ENCODE measurements at regions not wholly inside any gene's neighbourhood (a gene's known extent, or its start where the extent isn't known, plus 50 kb on each side); places are given as distances from the start of the nearest gene placed in this dataset.

GRCh38 chr12:61542551-61542950, 717.7 kb upstream of the USP15 start (continued):
- TF ChIP-seq ZNF592 (IDR thresholded peaks at IDR 0.05) (no peak), HDAC8 (tag; IDR thresholded peaks at IDR 0.05) (no peak), ZNF586 (CRISPR knock-in tag; conservative IDR thresholded peaks at IDR 0.05) (no peak), SPI1 (IDR thresholded peaks at IDR 0.05; ENCODE audit: borderline replicate concordance, low read depth, low read length) (no peak)

- no peak for ATAC-seq
- WGBS (ENCODE audit: insufficient coverage, low coverage, missing lambda C conversion rate): 2% methylated on average over 6 of the region's 6 CpGs
- no peaks in the 10 kb centered on the region for H3K4me1 ChIP-seq (replicated peaks in 1 of 2; ENCODE audit: control insufficient read depth in 2 of 2, insufficient read depth in 2 of 2, low read length in 2 of 2)
- H2AFZ ChIP-seq (ENCODE audit: low read depth, low read length): no peak overlapping the region
- no peaks in the 10 kb centered on the region for H3K36me3 ChIP-seq (ENCODE audit: control insufficient read depth, insufficient read depth, low read length)
- no peak overlapping the region for H3K4me3 ChIP-seq
- no peaks in the 10 kb centered on the region for H3K9me1 ChIP-seq (ENCODE audit: control insufficient read depth, insufficient read depth, low read length)
- no TSS peak for BruUV-seq (replicated peaks)
- H3K4me2 ChIP-seq (ENCODE audit: insufficient read depth, low read length): no peak overlapping the region
- H3K79me2 ChIP-seq (ENCODE audit: control insufficient read depth, insufficient read depth, low read length): no peaks in the 10 kb centered on the region
- in situ Hi-C loops (cut with MboI) (no loop called here), intact Hi-C loops (cut with micrococcal nuclease) (no loop called here)
- POLR2A ChIA-PET: no interaction called here
- H3K27me3 ChIP-seq (ENCODE audit: control insufficient read depth in 2 of 2, insufficient read depth in 2 of 2, low read length in 2 of 2): no peaks in the 10 kb centered on the region
- no peak overlapping the region for H3K9ac ChIP-seq (ENCODE audit: insufficient read depth in 1 of 2, low read depth in 2 of 2, low read length in 2 of 2)
- no peak for FAIRE-seq
- H3K27ac ChIP-seq (ENCODE audit: extremely low read depth, low read depth, low read length): no peak overlapping the region
- CTCF ChIA-PET (ENCODE audit: low intra/inter-chr PET ratio): no interaction called here
- H3K9me3 ChIP-seq (replicated peaks; ENCODE audit: control insufficient read depth, insufficient read depth, low read depth, low read length): no peaks in the 10 kb centered on the region; the same call in 1 of the 2 replicates
- DNase-seq (ENCODE audit: extremely low read depth in 1 of 4, low spot score in 3 of 4): no peak
- no peaks in the 10 kb centered on the region for H4K20me1 ChIP-seq (replicated peaks; ENCODE audit: control insufficient read depth, insufficient read depth, low read length)
- TF ChIP-seq REST (IDR thresholded peaks at IDR 0.05; ENCODE audit: borderline replicate concordance) (no peak), REST (CRISPR knock-in tag; IDR thresholded peaks at IDR 0.05; ENCODE audit: low read depth) (no peak), MYBL2 (IDR thresholded peaks at IDR 0.05; ENCODE audit: low read depth) (no peak), MYBL2 (CRISPR knock-in tag; IDR thresholded peaks at IDR 0.05; ENCODE audit: borderline replicate concordance) (no peak), SMAD4 (CRISPR knock-in tag; conservative IDR thresholded peaks at IDR 0.05) (no peak), HDAC8 (tag; IDR thresholded peaks at IDR 0.05) (no peak)
Observed at GRCh38 chr12:61546296-61546695, 713.9 kb upstream of the USP15 start.

Measured in K562 (cell line).